Mucosa of descending colon (tissue), 3 donors: ENCODE measurements at regions not wholly inside any gene's neighbourhood (a gene's known extent, or its start where the extent isn't known, plus 50 kb on each side); places are given as distances from the start of the nearest gene placed in this dataset.
"Not testable (repeated sequence)": the region's sequence is repeated elsewhere in the genome, so short reads cannot be mapped to it uniquely, and the experiment has no call there.

Experiments used
- ATAC-seq: fragments of 200-7000 bp; cut with Tn5 transposase; one replicate; pipeline ENCODE4 v1.9.1; 2020; ENCODE audit warnings: mild to moderate bottlenecking, moderate library complexity
- DNase-seq, 3 donors: peaks; one replicate each; pipeline ENCODE4 v3.0.0-alpha.2; 2020
- H3K36me3 ChIP-seq: fragments of 200-600 bp; one replicate; pipeline ENCODE4 v1.8.0; 2021; ENCODE audit warnings: low read depth, mild to moderate bottlenecking
- H3K4me1 ChIP-seq: fragments of 200-600 bp; one replicate; pipeline ENCODE4 v1.8.0; 2021; ENCODE audit warnings: low read depth, mild to moderate bottlenecking
- H3K4me3 ChIP-seq: fragments of 200-600 bp; one replicate; pipeline ENCODE4 v1.8.0; 2021; ENCODE audit warnings: mild to moderate bottlenecking
- H3K9me3 ChIP-seq: fragments of 200-600 bp; one replicate; pipeline ENCODE4 v1.8.0; 2021; ENCODE audit warnings: mild to moderate bottlenecking
- CTCF ChIP-seq: fragments of 200-600 bp; IDR thresholded peaks from one replicate; pipeline ENCODE4 v1.8.0; 2022; ENCODE audit warnings: antibody characterized with exemption, mild to moderate bottlenecking
- intact Hi-C, 2 donors: fragments of 100-400 bp; cut with DNase I in 1 of 2; cut with micrococcal nuclease in 1 of 2; formaldehyde crosslinking; loops; one replicate each; pipeline versions ENCODE4 v1.11.0 to v1.11.1; 2022; cut with DNase I, micrococcal nuclease
- donor health status: DM: no; HTN: no; CAD: no; lungs with moderate emphysema.
- donor health status: DM: no; HTN: no; CAD: no.
- donor health status: DM: no; HTN: yes; CAD: no.

GRCh38 chr12:46516238-46516932 lies 143.8 kb upstream of the SLC38A2 start:
- DNase-seq, result no peak

GRCh38 chr12:46515829-46516228 lies 143.3 kb upstream of the SLC38A2 start:
- Histone ChIP-seq H3K9me3 (peaks cover 2% of the 10 kb centered on the region), H3K4me3 (no peak overlapping the region), H3K4me1 (no peaks in the 10 kb centered on the region), H3K36me3 (no peaks in the 10 kb centered on the region)
- no peak for DNase-seq
- TF ChIP-seq CTCF, result no peak
- no peak for ATAC-seq
- intact Hi-C loops, result no loop called here

More at GRCh38 chr12:46516238-46516932, 143.8 kb upstream of the SLC38A2 start:
- Histone ChIP-seq H3K4me1 (no peaks in the 10 kb centered on the region), H3K9me3 (no peaks in the 10 kb centered on the region), H3K4me3 (no peak overlapping the region), H3K36me3 (no peaks in the 10 kb centered on the region)
- ATAC-seq, result no peak
- intact Hi-C loops, result no loop called here
- TF ChIP-seq CTCF, result no peak

- intact Hi-C loops, result no loop called here
- DNase-seq (no peak), ATAC-seq (no peak)
- TF ChIP-seq CTCF, result no peak
- Histone ChIP-seq H3K4me1 (no peaks in the 10 kb centered on the region), H3K36me3 (no peaks in the 10 kb centered on the region), H3K4me3 (no peak overlapping the region), H3K9me3 (peaks cover 7% of the 10 kb centered on the region)
Observed at GRCh38 chr12:46514886-46515285, 142.3 kb upstream of the SLC38A2 start.

- H3K9me3 ChIP-seq, result peaks cover 23% of the 10 kb centered on the region
- H3K36me3 ChIP-seq, H3K4me1 ChIP-seq, H3K4me3 ChIP-seq, intact Hi-C loops, DNase-seq, ATAC-seq: not testable (repeated sequence)
Observed at GRCh38 chr12:46510257-46510656, 137.7 kb upstream of the SLC38A2 start.

GRCh38 chr12:46509135-46509534 lies 136.6 kb upstream of the SLC38A2 start:
- Histone ChIP-seq H3K9me3 (peaks cover 23% of the 10 kb centered on the region), H3K36me3 (no peaks in the 10 kb centered on the region), H3K4me3 (no peak overlapping the region), H3K4me1 (no peaks in the 10 kb centered on the region)
- intact Hi-C loops, result no loop called here
- ATAC-seq (no peak), DNase-seq (no peak)
- TF ChIP-seq CTCF, result no peak

GRCh38 chr12:46508651-46509050 lies 136.1 kb upstream of the SLC38A2 start:
- DNase-seq (no peak), ATAC-seq (no peak)
- Histone ChIP-seq H3K4me1 (no peaks in the 10 kb centered on the region), H3K36me3 (no peaks in the 10 kb centered on the region), H3K9me3 (peaks cover 23% of the 10 kb centered on the region), H3K4me3 (no peak overlapping the region)
- TF ChIP-seq CTCF, result no peak
- intact Hi-C loops, result no loop called here
